Right renal pelvis (tissue), 4 donors: ENCODE measurements at regions not wholly inside any gene's neighbourhood (a gene's known extent, or its start where the extent isn't known, plus 50 kb on each side); places are given as distances from the start of the nearest gene placed in this dataset.
"Not testable (repeated sequence)": the region's sequence is repeated elsewhere in the genome, so short reads cannot be mapped to it uniquely, and the experiment has no call there.

ENCODE experiments used
- DNase-seq, 4 donors: peaks; one replicate each; pipeline ENCODE4 v3.0.0-alpha.2; 2013; ENCODE audit warnings: low read depth in 4 of 4, low spot score in 3 of 4, missing footprints in 1 of 4

DNA sequence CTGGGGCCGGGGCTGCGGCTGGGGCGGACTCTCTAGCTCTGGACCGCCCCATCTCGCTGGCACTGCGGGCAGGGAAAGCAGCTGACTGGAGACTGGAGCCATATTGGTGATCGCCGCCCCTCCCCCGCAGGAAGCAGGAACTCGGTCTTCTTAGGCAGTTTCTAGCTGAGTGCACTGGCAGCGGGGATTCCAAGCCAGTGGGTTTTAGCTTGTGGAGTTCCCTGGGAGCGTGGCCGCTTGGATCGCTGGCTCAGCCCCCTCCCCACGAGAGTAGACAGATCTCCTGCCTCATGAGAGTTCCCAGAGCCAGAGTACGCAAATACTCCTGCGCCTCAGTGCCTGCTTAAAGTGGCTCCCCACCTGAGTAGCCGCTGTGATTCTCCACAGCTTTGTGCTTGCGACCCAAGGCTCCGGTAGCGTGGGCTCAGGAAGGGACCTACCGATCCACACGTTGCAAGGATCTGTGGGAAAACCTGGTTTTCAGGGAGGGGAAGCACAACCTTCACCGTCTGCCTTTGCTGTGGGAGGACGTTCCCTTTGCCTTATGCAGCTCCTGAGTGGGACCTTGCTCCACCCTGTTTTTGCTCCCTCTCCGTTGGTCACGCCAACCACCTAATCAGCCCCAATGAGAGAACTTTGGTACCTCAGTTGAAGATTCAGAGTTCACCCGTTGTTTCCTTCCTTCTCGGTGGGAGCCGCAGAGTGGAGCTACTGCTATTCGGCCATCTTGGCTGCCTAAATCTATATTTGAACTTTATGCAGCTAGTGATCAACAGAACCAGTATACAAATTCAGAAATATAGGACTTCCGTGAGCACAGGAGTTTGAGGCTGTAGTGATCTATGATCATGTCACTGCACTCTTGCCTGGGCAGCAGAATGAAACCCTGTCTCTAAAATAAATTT is 803.9 kb upstream of the PCDH10 start:
- DNase-seq: no peak

DNA sequence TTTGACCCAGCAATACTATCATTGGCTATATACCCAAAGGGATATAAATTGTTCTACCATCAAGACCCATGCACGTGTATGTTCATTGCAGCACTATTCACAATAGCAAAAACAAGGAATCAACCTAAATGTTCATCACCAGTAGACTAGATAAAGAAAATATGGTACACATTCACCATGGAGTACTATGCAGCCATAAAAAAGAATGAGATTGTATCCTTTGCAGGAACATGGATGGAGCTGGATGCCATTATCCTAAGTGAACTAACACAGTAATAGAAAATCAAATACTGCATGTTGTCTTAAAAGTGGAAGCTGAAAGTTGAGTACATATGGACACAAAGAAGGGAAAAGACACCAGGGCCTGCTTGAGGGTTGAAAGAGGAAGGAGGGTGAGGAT is 803.1 kb upstream of the PCDH10 start:
- DNase-seq: no peak

DNA sequence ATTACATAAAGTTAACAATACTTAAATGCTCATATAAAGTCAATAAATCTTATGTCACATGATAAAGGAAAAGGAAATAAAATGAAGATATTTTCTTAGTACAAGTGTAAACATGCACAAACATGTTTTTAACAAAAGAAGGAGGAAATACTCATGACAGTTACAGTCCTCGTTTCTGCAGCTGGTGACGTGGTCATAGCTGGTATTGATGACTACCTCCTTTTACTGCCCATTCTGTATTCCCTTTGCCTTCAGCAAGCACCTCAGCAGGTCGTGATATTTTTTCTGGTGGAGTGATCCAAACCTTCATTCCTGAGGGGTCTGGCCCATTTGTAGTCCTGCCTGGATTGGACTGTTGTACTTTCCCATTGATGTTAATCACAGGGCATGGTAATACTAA is 797.5 kb upstream of the PCDH10 start:
- not testable (repeated sequence) for DNase-seq

DNA sequence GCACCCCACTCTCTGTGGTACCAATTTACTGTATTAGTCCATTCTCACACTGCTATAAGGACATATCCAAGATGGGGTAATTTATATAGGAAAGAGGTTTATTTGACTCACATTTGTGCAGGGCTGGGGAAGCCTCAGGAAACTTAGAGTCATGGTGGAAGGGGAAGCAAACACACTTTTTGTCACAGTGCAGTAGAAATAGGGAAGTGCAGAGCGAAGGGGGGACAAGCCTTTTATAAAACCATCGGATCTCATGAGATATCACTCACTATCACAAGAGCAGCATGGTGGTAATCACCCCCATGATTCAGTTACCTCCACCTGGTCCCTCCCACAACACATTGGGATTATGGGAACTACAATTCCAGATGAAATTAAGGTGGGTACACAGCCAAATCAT is 766.9 kb upstream of the PCDH10 start:
- DNase-seq: no peak

DNA sequence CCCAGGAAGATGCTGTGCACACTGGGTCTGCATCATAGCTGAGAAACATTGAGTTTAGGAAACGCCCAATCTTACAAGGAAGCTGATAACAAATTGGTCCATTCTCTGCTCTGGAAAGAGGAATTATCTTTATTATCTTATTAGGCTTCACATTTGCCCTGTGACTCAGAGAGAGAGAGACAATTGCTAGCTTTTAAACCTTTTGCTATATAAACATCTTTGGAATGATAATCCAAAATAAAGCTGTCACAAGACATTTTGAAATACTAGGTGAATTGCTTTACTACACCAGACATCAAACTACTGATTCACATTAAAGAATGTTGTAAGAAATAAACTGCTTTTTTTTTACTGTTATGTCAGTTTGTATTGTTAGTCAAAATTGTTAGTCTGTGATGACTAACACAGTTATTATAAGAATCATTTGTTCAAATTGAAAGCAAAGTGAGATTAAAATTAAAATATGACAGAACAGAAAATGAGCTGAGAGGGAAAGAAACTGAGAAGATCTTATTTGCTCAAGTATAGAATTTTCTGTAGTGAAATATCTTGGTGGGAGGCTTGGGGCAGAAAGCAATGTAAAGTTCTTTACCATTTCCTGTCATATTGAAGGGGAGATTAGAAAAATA is 765.4 kb upstream of the PCDH10 start:
- no peak for DNase-seq

DNA sequence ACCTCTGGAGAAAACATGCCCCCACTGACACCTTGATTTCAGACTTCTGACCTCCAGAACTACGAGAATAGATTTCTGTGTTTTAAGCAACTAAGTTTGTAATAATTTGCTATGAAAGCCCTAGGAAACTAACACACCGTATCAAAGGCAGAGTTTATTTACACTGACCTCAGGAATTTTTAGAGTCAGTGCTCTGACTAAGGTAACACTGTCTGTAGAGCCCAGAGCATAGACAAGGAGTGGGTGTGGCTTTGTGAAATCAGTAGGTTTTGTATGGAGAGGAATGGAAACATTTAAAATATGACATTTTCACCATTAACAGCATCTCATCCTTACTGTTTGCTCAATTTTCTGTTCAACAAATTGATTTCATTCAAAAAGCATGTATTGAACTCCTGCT is 764.4 kb upstream of the PCDH10 start:
- DNase-seq: no peak

DNA sequence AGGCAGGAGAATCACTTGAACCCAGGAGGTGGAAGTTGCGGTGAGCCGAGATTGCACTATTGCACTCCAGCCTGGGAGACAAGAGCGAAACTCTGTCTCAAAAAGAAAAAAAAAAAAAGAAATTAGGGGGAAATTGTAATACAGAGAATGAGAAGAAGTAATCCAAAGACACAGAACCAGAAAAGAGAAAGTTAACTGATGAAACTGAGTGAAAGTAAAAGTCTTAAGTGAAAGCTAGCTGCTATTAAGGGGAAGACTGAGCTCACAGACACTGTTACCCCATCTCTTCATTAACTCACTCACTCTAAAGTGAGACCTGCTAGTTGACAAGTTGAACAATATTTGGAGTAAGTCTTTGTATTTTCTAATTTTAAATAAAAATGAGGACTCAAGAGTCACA is 763.0 kb upstream of the PCDH10 start:
- no peak for DNase-seq

DNA sequence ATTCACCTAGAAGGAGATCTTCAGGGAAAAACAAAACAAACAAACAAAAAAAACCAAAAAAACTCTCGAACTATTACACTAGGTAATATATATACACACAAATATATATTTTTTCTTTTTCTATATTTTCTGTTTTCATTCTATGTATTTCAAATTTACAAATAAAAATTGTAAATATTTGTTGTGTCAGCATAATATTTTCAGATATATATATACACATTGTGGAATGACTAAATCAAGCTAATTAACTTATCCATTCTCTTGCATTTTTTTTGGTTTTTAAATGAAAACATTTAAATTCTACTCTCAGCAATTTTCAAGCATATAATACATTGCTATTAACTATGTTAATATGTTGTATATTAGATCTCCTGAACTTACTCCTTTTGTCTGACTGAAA is 762.0 kb upstream of the PCDH10 start:
- DNase-seq: no peak

DNA sequence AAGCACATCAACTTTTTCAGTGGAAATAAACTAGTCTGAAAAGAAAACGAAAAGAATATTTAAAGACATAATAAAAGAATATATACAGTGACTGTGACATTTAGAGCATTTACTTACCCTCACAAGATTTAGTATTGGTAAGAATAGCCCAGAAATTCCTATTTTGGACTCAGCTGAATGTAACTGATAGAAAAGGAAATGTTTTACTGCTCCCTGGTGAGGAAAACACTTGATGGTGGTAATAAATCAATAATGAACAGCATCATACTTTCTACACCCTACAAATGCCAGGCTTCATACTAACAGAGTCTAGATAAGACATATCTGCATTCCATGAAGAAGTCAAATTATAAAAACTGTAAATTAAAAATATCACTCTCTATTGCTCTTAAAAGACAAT is 753.5 kb upstream of the PCDH10 start:
- peak in 1 of 4 donors; percentile 23 for DNase-seq

DNA sequence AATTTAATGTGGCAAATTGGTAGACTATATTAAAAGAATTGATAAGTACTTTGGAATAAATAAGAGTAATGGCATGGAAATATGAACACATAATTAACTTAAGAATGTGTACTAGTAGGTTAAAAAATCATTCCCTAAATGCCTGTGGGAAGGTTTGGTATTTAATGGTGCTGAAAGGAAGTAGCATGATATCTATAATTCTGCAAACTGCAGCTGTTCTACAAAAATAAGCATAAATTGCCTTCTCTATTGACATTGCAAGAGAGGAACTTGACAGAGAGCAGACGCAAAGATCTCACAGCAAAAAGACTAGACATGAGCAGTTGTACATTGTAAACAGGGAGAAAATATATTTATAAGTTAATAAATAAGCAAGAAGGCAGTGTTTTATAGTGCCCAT is 752.5 kb upstream of the PCDH10 start:
- no peak for DNase-seq

DNA sequence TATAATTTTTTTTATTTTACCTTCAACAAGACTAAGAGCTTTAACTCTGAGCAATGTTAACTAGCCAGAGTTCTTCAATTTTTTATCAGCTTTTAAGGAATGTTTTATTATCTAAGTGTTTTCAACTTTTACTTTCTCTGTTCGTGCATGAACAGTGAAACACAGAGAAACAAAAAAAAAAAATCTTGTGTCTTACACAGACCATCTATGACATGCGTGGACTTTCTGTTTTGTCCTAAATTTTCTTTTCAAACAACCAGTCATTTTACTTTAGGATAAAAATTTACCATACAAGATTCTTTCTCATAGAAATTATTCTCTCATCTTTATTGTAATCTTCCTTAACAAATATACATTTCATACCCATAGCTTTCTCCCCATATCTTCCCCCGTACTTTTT is 731.9 kb upstream of the PCDH10 start:
- DNase-seq: no peak

DNA sequence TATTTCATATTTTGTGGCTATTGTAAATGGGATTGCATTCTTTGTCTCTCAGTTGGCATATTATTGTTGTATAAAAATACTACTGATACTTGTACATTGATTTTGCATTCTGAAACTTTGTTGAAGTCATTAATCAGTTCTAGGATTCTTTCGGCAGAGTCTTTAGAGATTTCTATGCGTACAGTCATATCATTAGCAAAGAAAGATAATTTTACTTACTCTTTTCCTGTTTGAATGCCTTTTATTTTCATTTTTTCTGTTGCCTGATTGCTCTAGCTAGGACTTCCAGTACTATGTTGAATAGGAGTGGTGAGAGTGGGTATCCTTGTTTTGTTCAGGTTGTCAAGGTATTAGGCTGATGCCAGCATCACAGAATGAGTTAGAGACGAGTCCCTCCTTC is 722.0 kb upstream of the PCDH10 start:
- no peak for DNase-seq

DNA sequence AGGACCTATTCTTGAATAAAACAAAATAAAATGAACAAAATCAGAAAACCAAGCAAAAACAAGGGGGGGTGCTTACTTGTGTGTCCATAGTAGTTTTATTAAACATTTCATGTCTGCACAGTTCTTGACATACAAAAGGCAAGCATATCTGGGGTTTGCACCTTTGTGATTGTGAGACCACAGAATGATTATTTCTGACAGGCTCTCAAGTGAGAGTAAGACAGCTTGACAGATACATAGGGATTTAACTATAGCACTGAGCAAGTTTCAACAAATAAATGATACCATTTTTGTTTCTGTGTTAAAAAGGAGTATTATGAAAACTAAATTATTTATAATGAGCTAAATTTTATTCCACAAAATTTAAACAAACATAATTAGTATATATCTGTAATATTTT is 712.0 kb upstream of the PCDH10 start:
- DNase-seq: no peak

DNA sequence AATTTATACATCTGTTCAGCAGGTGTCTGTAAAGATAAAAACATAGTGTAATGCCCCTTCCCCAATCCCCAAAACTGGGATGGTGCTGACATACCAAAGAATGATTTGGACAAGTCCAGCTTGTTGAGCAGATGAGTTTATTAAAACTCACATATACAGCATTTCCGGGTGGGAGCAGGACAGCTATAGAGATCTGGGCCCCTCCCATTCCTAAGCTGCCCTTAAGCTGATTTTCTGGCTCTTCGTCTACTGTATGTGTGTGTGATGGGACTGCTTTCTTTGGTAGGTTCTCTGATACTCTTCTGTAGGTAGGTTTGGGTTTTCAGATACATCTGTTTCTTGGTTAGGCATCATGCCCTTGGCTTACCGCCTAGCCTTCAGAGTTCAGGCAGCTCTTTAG is 703.7 kb upstream of the PCDH10 start:
- DNase-seq: no peak

DNA sequence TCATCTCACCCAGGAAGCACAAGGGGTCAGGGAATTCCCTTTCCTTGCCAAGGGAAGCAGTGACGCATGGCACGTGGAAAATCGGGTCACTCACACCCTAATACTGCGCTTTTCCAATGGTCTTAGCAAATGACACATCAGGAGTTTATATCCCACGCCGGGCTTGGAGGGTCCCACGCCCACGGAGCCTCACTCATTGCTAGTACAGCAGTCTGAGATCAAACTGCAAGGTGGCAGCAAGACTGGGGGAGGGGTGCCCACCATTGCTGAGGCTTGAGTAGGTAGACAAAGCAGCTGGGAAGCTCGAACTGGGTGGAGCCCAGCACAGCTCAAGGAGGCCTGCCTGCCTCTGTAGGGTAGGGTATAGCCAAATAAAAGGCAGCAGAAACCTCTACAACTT is 691.1 kb upstream of the PCDH10 start:
- not testable (repeated sequence) for DNase-seq

DNA sequence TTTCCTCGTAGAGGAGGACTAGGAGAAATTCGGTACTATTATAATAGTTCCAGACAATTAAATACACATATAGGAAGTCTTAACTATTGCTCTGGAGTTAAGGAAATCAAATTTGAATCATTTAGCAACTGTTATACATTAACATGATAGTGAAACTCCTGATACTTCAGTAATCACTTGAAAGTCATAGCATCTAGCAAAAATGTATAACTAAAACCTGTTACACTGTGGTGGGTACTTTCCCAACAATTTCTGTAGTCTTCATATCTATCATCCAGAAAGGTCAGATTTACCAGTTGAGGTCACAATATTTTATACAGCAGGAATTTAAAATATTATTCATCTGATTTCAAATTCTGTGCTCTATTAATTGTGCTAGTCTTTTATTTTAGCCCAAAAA is 669.6 kb upstream of the PCDH10 start:
- DNase-seq: no peak

DNA sequence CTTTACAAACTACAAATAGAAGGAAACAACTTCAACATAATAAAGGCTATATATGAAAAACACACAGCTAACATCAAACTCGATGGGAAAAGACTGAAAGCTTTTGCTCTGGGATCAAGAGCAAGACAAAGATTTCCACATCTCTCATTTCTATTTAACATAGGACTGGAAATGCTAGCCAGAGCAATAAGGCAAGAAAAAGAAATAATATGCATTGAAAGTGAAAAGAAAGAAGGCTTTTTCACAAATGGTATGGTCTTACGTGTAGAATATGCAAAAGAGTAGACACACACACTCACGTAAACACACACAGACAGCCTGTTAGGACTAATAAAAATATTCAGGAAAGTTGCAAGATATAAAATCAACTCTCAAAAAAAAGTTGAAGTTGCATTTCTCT is 660.5 kb upstream of the PCDH10 start:
- no peak for DNase-seq

DNA sequence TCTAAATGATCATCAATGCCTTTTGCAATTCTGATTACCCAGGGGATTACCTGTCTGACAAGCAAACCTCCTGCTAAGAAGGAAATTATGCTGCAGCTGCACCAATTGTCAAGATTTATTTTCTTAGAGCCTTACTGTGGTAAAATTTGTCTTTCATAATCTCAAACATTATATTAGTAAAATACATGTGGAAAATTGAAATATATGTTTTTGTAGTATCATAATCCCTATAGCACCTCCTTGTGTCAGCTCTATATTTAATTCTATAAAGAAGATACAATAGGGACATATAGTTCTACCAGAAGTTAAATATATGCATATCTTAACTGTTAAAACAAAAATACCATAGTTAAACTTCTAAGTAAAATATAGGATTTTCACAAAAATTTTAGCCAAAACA is 655.6 kb upstream of the PCDH10 start:
- no peak for DNase-seq

DNA sequence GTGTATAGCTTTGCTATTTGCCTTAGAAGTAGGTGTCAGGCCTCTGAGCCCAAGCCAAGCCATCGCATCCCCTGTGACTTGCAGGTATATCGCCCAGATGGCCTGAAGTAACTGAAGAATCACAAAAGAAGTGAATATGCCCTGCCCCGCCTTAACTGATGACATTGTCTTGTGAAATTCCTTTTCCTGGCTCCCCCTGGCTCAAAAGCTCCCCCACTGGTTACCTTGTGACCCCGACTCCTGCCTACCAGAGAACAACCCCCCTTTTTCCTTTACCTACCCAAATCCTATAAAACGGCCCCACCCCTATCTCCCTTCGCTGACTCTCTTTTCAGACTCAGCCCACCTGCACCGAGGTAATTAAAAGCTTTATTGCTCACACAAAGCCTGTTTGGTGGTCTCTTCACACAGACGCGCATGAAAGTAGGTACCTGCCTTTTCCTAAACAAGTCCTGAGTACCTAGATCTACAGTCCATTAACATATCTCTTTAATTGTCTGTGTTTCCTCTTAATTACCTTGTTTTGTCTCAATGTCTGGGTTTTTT is 653.8 kb upstream of the PCDH10 start:
- not testable (repeated sequence) for DNase-seq

DNA sequence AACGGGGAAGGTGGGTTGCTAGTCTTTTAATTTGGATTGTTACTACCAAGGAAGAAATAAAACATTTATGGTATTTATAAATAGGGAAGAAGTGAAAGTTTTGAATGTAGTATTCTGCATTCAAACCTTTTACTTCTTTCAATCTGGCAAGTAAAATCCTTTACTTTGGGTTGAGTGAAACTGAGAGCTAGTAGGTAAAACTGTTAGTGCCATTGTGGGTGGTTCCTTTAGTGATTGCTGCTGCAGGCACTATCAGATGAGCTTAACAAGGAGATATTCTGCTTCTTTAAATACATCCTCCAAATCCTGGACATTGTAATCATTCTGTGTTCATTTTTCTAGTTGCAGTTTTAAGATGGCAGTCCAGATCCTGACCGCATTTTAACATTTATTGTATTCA is 650.9 kb upstream of the PCDH10 start:
- DNase-seq: no peak

DNA sequence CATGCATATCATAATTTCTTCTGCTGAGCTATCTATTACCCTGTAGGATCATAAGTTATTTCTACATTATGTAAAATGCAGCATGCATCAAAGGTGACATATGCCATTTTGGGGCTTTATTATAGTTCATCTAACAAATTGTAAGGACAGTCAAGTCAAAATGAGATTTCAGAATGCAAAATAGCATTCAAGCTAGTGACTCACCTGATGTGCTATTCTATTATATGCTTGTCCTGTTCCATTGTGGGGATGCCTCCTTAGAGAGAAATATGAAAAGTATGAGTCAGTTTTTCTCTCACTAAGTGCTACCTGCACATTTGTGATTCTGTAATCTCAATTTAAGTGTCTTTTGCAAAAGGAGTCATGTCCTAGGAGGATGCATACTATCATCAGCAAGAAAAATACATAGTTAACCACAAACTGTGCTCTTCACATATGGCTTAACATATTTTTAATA is 647.0 kb upstream of the PCDH10 start:
- DNase-seq: no peak

DNA sequence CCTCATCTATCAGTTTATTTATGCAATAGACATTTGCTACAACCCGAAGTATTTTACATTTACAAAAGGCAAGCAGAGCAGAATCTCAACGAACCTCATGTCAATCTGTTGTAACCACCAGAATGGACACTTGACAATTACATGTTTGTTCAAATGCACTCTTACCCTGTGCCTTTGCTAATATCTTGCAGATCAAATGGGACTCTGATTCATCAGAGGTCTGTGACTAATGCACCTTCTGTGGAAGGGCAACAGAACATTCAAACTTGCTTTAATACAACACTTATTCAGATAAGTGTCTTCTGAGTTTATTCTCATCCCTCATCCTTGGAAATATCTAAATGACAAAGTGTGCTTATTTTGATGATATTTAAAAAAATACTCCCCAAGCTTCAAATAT is 644.7 kb upstream of the PCDH10 start:
- no peak for DNase-seq
